Testis (tissue), 2 donors: ENCODE measurements at regions not wholly inside any gene's neighbourhood (a gene's known extent, or its start where the extent isn't known, plus 50 kb on each side); places are given as distances from the start of the nearest gene placed in this dataset.

Experiments used
- DNase-seq: peaks from one replicate; pipeline ENCODE4 v3.0.0-alpha.2; 2019
- H3K27ac ChIP-seq, 2 donors: fragments of 200-600 bp; sonication (generic); one replicate each; pipeline ENCODE4 v1.5.1; 2019
- H3K27me3 ChIP-seq: fragments of 200-600 bp; sonication (generic); one replicate; pipeline ENCODE4 v1.5.1; 2019
- H3K36me3 ChIP-seq: fragments of 200-600 bp; sonication (generic); one replicate; pipeline ENCODE4 v1.5.1; 2017; ENCODE audit warnings: low read depth; ENCODE audit errors: missing control alignments
- H3K4me1 ChIP-seq: fragments of 200-600 bp; sonication (generic); one replicate; pipeline ENCODE4 v1.5.1; 2019
- H3K4me3 ChIP-seq, 2 donors: fragments of 200-600 bp; sonication (generic); one replicate each; pipeline ENCODE4 v1.5.1; 2017 to 2019
- H3K9me3 ChIP-seq: fragments of 200-600 bp; sonication (generic); one replicate; pipeline ENCODE4 v1.5.1; 2017
- CTCF ChIP-seq, 3 experiments: fragments of 450-650 bp in 2 of 3; fragments of 200-600 bp in 1 of 3; sonication (generic) in 1 of 3; IDR thresholded peaks; one replicate each; pipeline ENCODE4 v1.5.1; 2016 to 2019; ENCODE audit warnings: antibody characterized with exemption in 3 of 3, mild to moderate bottlenecking in 2 of 3, moderate library complexity in 1 of 3
- POLR2A ChIP-seq: fragments of 450-650 bp; IDR thresholded peaks from one replicate; pipeline ENCODE4 v1.6.1; 2017; ENCODE audit warnings: antibody characterized with exemption, mild to moderate bottlenecking, moderate library complexity
- WGBS, 2 donors: methylation state at CpG; one replicate each; pipeline ENCODE4 v1.1.5; 2018; 5-methylcytosine and 5-hydroxymethylcytosine counted together
- intact Hi-C: fragments of 100-400 bp; cut with DNase I; formaldehyde crosslinking; loops from one replicate; pipeline ENCODE4 v1.15.1; 2023; ENCODE audit warnings: low total_unique reads

- DNase-seq, result no peak
- no peaks in the 10 kb centered on the region for H3K9me3 ChIP-seq
- intact Hi-C loops, result no loop called here
- H3K27me3 ChIP-seq, result no peaks in the 10 kb centered on the region
- H3K4me3 ChIP-seq, result no peak overlapping the region
- H3K4me1 ChIP-seq, result no peaks in the 10 kb centered on the region
- no peak for TF ChIP-seq CTCF (IDR thresholded peaks at IDR 0.05)
- no peak for TF ChIP-seq POLR2A
- 80 to 84% methylated on average over 5 of the region's 5 CpGs for WGBS, 2 donors
- no peak overlapping the region for H3K27ac ChIP-seq
- H3K36me3 ChIP-seq, result no peaks in the 10 kb centered on the region
Observed at GRCh38 chrX:18102006-18102405, 118.7 kb downstream of the BEND2 start.

- DNase-seq, result no peak
- no peak overlapping the region for H3K27ac ChIP-seq
- intact Hi-C loops, result no loop called here
- no peaks in the 10 kb centered on the region for H3K27me3 ChIP-seq
- WGBS, 2 donors, result 90 to 100% methylated on average over 5 of the region's 5 CpGs
- H3K9me3 ChIP-seq, result no peaks in the 10 kb centered on the region
- no peak overlapping the region for H3K4me3 ChIP-seq
- H3K36me3 ChIP-seq, result no peaks in the 10 kb centered on the region
- TF ChIP-seq POLR2A, result no peak
- TF ChIP-seq CTCF (IDR thresholded peaks at IDR 0.05), result no peak
- no peaks in the 10 kb centered on the region for H3K4me1 ChIP-seq
Observed at GRCh38 chrX:18101087-18101486, 119.6 kb downstream of the BEND2 start.

- no peak for DNase-seq
- Histone ChIP-seq H3K27me3 (no peaks in the 10 kb centered on the region), H3K27ac (no peak overlapping the region), H3K36me3 (no peaks in the 10 kb centered on the region), H3K4me1 (no peaks in the 10 kb centered on the region), H3K9me3 (no peaks in the 10 kb centered on the region), H3K4me3 (no peak overlapping the region)
- intact Hi-C loops, result no loop called here
- WGBS, 2 donors, result 83 to 89% methylated on average over 6 of the region's 6 CpGs
- no peak for TF ChIP-seq CTCF (IDR thresholded peaks at IDR 0.05)
- TF ChIP-seq POLR2A, result no peak
Observed at GRCh38 chrX:18099745-18100144, 120.9 kb downstream of the BEND2 start.

- WGBS, 2 donors, result 32 to 48% methylated on average over 10 to 14 of the region's 14 CpGs
- H3K27ac ChIP-seq, result no peak overlapping the region
- intact Hi-C loops, result no loop called here
- no peaks in the 10 kb centered on the region for H3K9me3 ChIP-seq
- H3K4me1 ChIP-seq, result no peaks in the 10 kb centered on the region
- DNase-seq, result peak; percentile 20
- no peaks in the 10 kb centered on the region for H3K27me3 ChIP-seq
- H3K36me3 ChIP-seq, result no peaks in the 10 kb centered on the region
- no peak overlapping the region for H3K4me3 ChIP-seq
- TF ChIP-seq POLR2A (no peak), CTCF (IDR thresholded peaks at IDR 0.05) (no peak)
Observed at GRCh38 chrX:18098763-18099162, 121.9 kb downstream of the BEND2 start.

- Histone ChIP-seq H3K4me1 (no peaks in the 10 kb centered on the region), H3K9me3 (no peaks in the 10 kb centered on the region), H3K36me3 (no peaks in the 10 kb centered on the region), H3K27me3 (no peaks in the 10 kb centered on the region), H3K4me3 (no peak overlapping the region), H3K27ac (no peak overlapping the region)
- intact Hi-C loops, result no loop called here
- no peak for DNase-seq
- TF ChIP-seq POLR2A, result no peak
- no peak for TF ChIP-seq CTCF (IDR thresholded peaks at IDR 0.05)
Observed at GRCh38 chrX:18076434-18076833, 144.3 kb downstream of the BEND2 start.
